Kidney (tissue), 13 donors: ENCODE measurements at regions not wholly inside any gene's neighbourhood (a gene's known extent, or its start where the extent isn't known, plus 50 kb on each side); places are given as distances from the start of the nearest gene placed in this dataset.
A peak's percentile ranks its signal among the peaks of the same experiment; 100 is the strongest.

ENCODE experiments used
- DNase-seq, 5 donors: peaks; one replicate each; pipeline ENCODE4 v3.0.0-alpha.2; 2013 to 2020
- FAIRE-seq: peaks from 2 replicates; lab custom pipeline; 2012; peaks lifted over from hg19 to GRCh38; lab: Jason Lieb, UNC
- H3K27ac ChIP-seq, 2 donors: one replicate each; pipeline ENCODE4 v1.7.0; 2013; ENCODE audit warnings: low read depth in 2 of 2, low read length in 2 of 2, inconsistent platforms in 1 of 2
- H3K27me3 ChIP-seq: one replicate; pipeline ENCODE4 v1.7.1; 2013; ENCODE audit warnings: low read length, inconsistent platforms; ENCODE audit not compliant: control insufficient read depth, insufficient read depth
- H3K36me3 ChIP-seq, 3 donors: one replicate each; pipeline versions ENCODE4 v1.7.0 to v1.7.1; 2013; ENCODE audit warnings: low read length in 3 of 3, control low read depth in 1 of 3, inconsistent platforms in 1 of 3; ENCODE audit not compliant: insufficient read depth in 3 of 3, control insufficient read depth in 2 of 3
- H3K4me1 ChIP-seq, 3 donors: one replicate each; pipeline versions ENCODE4 v1.7.0 to v1.7.1; 2013; ENCODE audit warnings: low read length in 3 of 3, inconsistent platforms in 1 of 3, low read depth in 1 of 3; ENCODE audit not compliant: control insufficient read depth in 2 of 3, insufficient read depth in 2 of 3
- H3K4me3 ChIP-seq, 3 donors: one replicate each; pipeline versions ENCODE4 v1.7.0 to v1.8.1; 2013; ENCODE audit warnings: low read length in 3 of 3, control low read depth in 1 of 3, inconsistent platforms in 1 of 3
- H3K9ac ChIP-seq, 3 donors: one replicate each; pipeline versions ENCODE4 v1.7.0 to v1.7.1; 2013; ENCODE audit warnings: low read length in 3 of 3, control low read depth in 1 of 3, inconsistent platforms in 1 of 3
- H3K9me3 ChIP-seq, 3 donors: one replicate each; pipeline versions ENCODE4 v1.7.0 to v1.7.1; 2013; ENCODE audit warnings: low read length in 3 of 3, control low read depth in 1 of 3, inconsistent platforms in 1 of 3; ENCODE audit not compliant: control insufficient read depth in 2 of 3, insufficient read depth in 1 of 3
- CTCF ChIP-seq: IDR thresholded peaks from 3 replicates; pipeline ENCODE4 v1.5.1; 2012; ENCODE audit warnings: mild to moderate bottlenecking, moderate library complexity, borderline replicate concordance; ENCODE audit not compliant: insufficient read depth; ENCODE audit errors: extremely low read depth
- intact Hi-C: fragments of 100-400 bp; cut with DNase I; formaldehyde crosslinking; loops from one replicate; pipeline ENCODE4 v1.11.1; 2022
- donor health status: control.
- donor health status: control.
- donor health status: control.
- donor health status: control.
- donor health status: control.
- donor health status: DM: yes; HTN: yes; CAD: no.
- donor health status: Normal renal cell carcinoma (clear cell type).

DNA sequence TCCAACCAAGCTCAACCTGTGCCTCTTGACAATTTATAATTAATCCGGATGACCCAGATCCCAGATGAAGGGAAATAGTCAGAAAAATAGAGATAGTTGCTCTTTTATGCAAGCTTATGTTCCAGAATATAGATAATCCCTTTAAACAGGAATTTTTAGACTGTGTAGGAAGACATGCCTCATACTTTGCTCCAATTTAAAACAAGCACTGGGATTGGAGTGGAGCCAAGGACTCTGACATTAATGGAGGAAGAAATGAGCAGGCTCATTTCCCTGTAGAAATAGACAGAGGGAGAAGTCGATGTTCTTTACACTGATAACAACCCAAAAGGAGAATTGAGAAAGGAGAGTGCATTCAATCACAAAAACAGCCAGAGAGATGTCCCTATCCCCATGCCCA is 70.1 kb upstream of the LRRC55 start:
- no peak for FAIRE-seq

GRCh38 chr11:57116654-57117053 is 65.1 kb upstream of the LRRC55 start:
- TF ChIP-seq CTCF = peak; percentile 45
- Histone ChIP-seq H3K27me3 (no peaks in the 10 kb centered on the region), H3K4me1 (no peaks in the 10 kb centered on the region), H3K9me3 (no peaks in the 10 kb centered on the region), H3K9ac (no peak overlapping the region), H3K27ac (no peak overlapping the region), H3K36me3 (no peaks in the 10 kb centered on the region), H3K4me3 (no peak overlapping the region)
- intact Hi-C loops = loop anchor here (5.0 kb wide), 1 partner anchor 136 kb away; no protein-coding TSS in a partner anchor
- FAIRE-seq = no peak
- DNase-seq = peak in 3 of 5 donors; percentile 14 to 34 (median 23)

More for the DNA sequence above, 70.1 kb upstream of the LRRC55 start:
- Histone ChIP-seq H3K27me3 (no peaks in the 10 kb centered on the region), H3K36me3 (no peaks in the 10 kb centered on the region), H3K9ac (no peak overlapping the region), H3K4me3 (no peak overlapping the region), H3K4me1 (no peaks in the 10 kb centered on the region), H3K9me3 (no peaks in the 10 kb centered on the region), H3K27ac (no peak overlapping the region)
- TF ChIP-seq CTCF = no peak
- intact Hi-C loops = no loop called here
- DNase-seq = no peak

GRCh38 chr11:57120192-57120965 is 61.4 kb upstream of the LRRC55 start:
- no peak for TF ChIP-seq CTCF
- no peak overlapping the region for H3K4me3 ChIP-seq
- H3K36me3 ChIP-seq = no peaks in the 10 kb centered on the region
- H3K9ac ChIP-seq = no peak overlapping the region
- intact Hi-C loops = no loop called here
- FAIRE-seq (no peak), DNase-seq (no peak)
- no peak overlapping the region for H3K27ac ChIP-seq
- H3K4me1 ChIP-seq = peaks cover 0 to 2% (median 0%) of the 10 kb centered on the region in 3 donors
- no peaks in the 10 kb centered on the region for H3K27me3 ChIP-seq
- no peaks in the 10 kb centered on the region for H3K9me3 ChIP-seq

GRCh38 chr11:57121996-57122395 is 59.8 kb upstream of the LRRC55 start:
- FAIRE-seq (no peak), DNase-seq (no peak)
- TF ChIP-seq CTCF = no peak
- Histone ChIP-seq H3K27me3 (no peaks in the 10 kb centered on the region), H3K36me3 (no peaks in the 10 kb centered on the region), H3K4me3 (no peak overlapping the region), H3K27ac (no peak overlapping the region), H3K4me1 (peaks cover 0 to 2% (median 0%) of the 10 kb centered on the region in 3 donors), H3K9me3 (no peaks in the 10 kb centered on the region), H3K9ac (no peak overlapping the region)
- intact Hi-C loops = no loop called here
